Ammon's horn (tissue), 1 donor: ENCODE measurements at regions not wholly inside any gene's neighbourhood (a gene's known extent, or its start where the extent isn't known, plus 50 kb on each side); places are given as distances from the start of the nearest gene placed in this dataset.

ENCODE experiments used
- DNase-seq: peaks from one replicate; pipeline ENCODE4 v3.0.0-alpha.2; 2016; ENCODE audit warnings: low spot score

- DNase-seq, result peak; percentile 31
Observed at GRCh38 chr6:105452924-105453756, 50.3 kb upstream of the PREP start.
